Thyroid gland (tissue), 4 donors: ENCODE measurements at regions not wholly inside any gene's neighbourhood (a gene's known extent, or its start where the extent isn't known, plus 50 kb on each side); places are given as distances from the start of the nearest gene placed in this dataset.

Source experiments
- DNase-seq, 2 donors: peaks; one replicate each; pipeline ENCODE4 v3.0.0-alpha.2; 2019
- H3K27ac ChIP-seq, 3 donors: fragments of 200-600 bp; sonication (generic); 1 replicate in 2 of 3; 2 replicates in 1 of 3; pipeline ENCODE4 v1.5.1; 2016 to 2019; ENCODE audit warnings: mild to moderate bottlenecking in 1 of 3, moderate library complexity in 1 of 3
- H3K27me3 ChIP-seq: fragments of 200-600 bp; sonication (generic); one replicate; pipeline ENCODE4 v1.5.1; 2019
- H3K36me3 ChIP-seq, 2 donors: fragments of 200-600 bp; sonication (generic); one replicate each; pipeline ENCODE4 v1.5.1; 2016 to 2019
- H3K4me1 ChIP-seq, 2 donors: fragments of 200-600 bp; sonication (generic); one replicate each; pipeline ENCODE4 v1.5.1; 2017 to 2019
- H3K4me3 ChIP-seq, 3 donors: fragments of 200-600 bp; sonication (generic); replicated peaks in 1 of 3; 1 replicate in 2 of 3; 2 replicates in 1 of 3; pipeline ENCODE4 v1.5.1; 2016; ENCODE audit warnings: mild to moderate bottlenecking in 1 of 3
- H3K9me3 ChIP-seq: fragments of 200-600 bp; sonication (generic); one replicate; pipeline ENCODE4 v1.5.1; 2017
- CTCF ChIP-seq, 6 experiments: fragments of 200-600 bp in 3 of 6; fragments of 450-650 bp in 3 of 6; sonication (generic) in 3 of 6; IDR thresholded peaks; one replicate each; pipeline ENCODE4 v1.5.1; 2016 to 2019; ENCODE audit warnings: antibody characterized with exemption in 6 of 6, mild to moderate bottlenecking in 2 of 6, inconsistent platforms in 1 of 6, moderate library complexity in 1 of 6
- POLR2A ChIP-seq, 2 donors: fragments of 450-650 bp; IDR thresholded peaks; one replicate each; pipeline ENCODE4 v1.6.1; 2017; ENCODE audit warnings: antibody characterized with exemption in 2 of 2, mild to moderate bottlenecking in 2 of 2, moderate library complexity in 1 of 2
- WGBS, 2 donors: methylation state at CpG; one replicate each; pipeline ENCODE4 v1.1.5; 2017; 5-methylcytosine and 5-hydroxymethylcytosine counted together
- intact Hi-C: fragments of 100-400 bp; cut with DNase I; formaldehyde crosslinking; loops from one replicate; pipeline ENCODE4 v1.15.1; 2023

- 85 to 88% methylated on average over 1 of the region's 1 CpG for WGBS, 2 donors
- no peak for TF ChIP-seq POLR2A (IDR thresholded peaks at IDR 0.05)
Observed at GRCh38 chr2:234805836-234806235, 146.0 kb upstream of the SH3BP4 start.

GRCh38 chr2:234804704-234805103 lies 147.1 kb upstream of the SH3BP4 start:
- Histone ChIP-seq H3K27ac (no peak overlapping the region), H3K36me3 (no peaks in the 10 kb centered on the region), H3K27me3 (no peaks in the 10 kb centered on the region), H3K4me3 (no peak overlapping the region), H3K4me1 (peaks cover 4 to 8% of the 10 kb centered on the region in 2 donors), H3K9me3 (no peaks in the 10 kb centered on the region)
- DNase-seq: no peak
- TF ChIP-seq POLR2A (IDR thresholded peaks at IDR 0.05) (no peak), CTCF (IDR thresholded peaks at IDR 0.05) (no peak)
- intact Hi-C loops: no loop called here
- 0 to 47% methylated on average over 1 of the region's 1 CpG for WGBS, 2 donors

More at GRCh38 chr2:234805836-234806235, 146.0 kb upstream of the SH3BP4 start:
- Histone ChIP-seq H3K36me3 (no peaks in the 10 kb centered on the region), H3K4me3 (no peak overlapping the region), H3K9me3 (no peaks in the 10 kb centered on the region), H3K4me1 (peaks cover 4 to 8% of the 10 kb centered on the region in 2 donors), H3K27ac (no peak overlapping the region), H3K27me3 (no peaks in the 10 kb centered on the region)
- no peak for DNase-seq
- intact Hi-C loops: no loop called here

GRCh38 chr2:234802845-234803171 lies 149.0 kb upstream of the SH3BP4 start:
- H3K27me3 ChIP-seq: no peaks in the 10 kb centered on the region
- intact Hi-C loops: no loop called here

GRCh38 chr2:234802071-234802844 lies 149.6 kb upstream of the SH3BP4 start:
- Histone ChIP-seq H3K36me3 (no peaks in the 10 kb centered on the region), H3K9me3 (no peaks in the 10 kb centered on the region), H3K4me1 (no peaks in the 10 kb centered on the region), H3K27me3 (no peaks in the 10 kb centered on the region), H3K4me3 (no peak overlapping the region), H3K27ac (no peak overlapping the region)
- intact Hi-C loops: no loop called here
- TF ChIP-seq CTCF (IDR thresholded peaks at IDR 0.05): no peak
- no peak for TF ChIP-seq POLR2A (IDR thresholded peaks at IDR 0.05)
- no peak for DNase-seq
- WGBS, 2 donors: 83 to 89% methylated on average over 4 of the region's 4 CpGs

More at GRCh38 chr2:234802845-234803171, 149.0 kb upstream of the SH3BP4 start:
- no peak for TF ChIP-seq POLR2A (IDR thresholded peaks at IDR 0.05)
- TF ChIP-seq CTCF (IDR thresholded peaks at IDR 0.05): no peak
- DNase-seq: no peak
- no peak overlapping the region for H3K4me3 ChIP-seq
- no peaks in the 10 kb centered on the region for H3K36me3 ChIP-seq
- H3K9me3 ChIP-seq: no peaks in the 10 kb centered on the region
- no peak overlapping the region for H3K27ac ChIP-seq
- H3K4me1 ChIP-seq: no peaks in the 10 kb centered on the region
- 95 to 97% methylated on average over 1 of the region's 1 CpG for WGBS, 2 donors

GRCh38 chr2:234797566-234798250 lies 154.1 kb upstream of the SH3BP4 start:
- Histone ChIP-seq H3K27me3 (no peaks in the 10 kb centered on the region), H3K27ac (no peak overlapping the region), H3K9me3 (no peaks in the 10 kb centered on the region), H3K4me1 (no peaks in the 10 kb centered on the region), H3K4me3 (no peak overlapping the region), H3K36me3 (no peaks in the 10 kb centered on the region)
- no peak for TF ChIP-seq CTCF (IDR thresholded peaks at IDR 0.05)
- no peak for TF ChIP-seq POLR2A (IDR thresholded peaks at IDR 0.05)
- intact Hi-C loops: no loop called here
- DNase-seq: no peak
- 82 to 87% methylated on average over 15 of the region's 15 CpGs for WGBS, 2 donors
